ENCODE measurements at regions not wholly inside any gene's neighbourhood (a gene's known extent, or its start where the extent isn't known, plus 50 kb on each side); places are given as distances from the start of the nearest gene placed in this dataset.
A peak's percentile ranks its signal among the peaks of the same experiment; 100 is the strongest.
"Not testable (repeated sequence)": the region's sequence is repeated elsewhere in the genome, so short reads cannot be mapped to it uniquely, and the experiment has no call there.

DNA sequence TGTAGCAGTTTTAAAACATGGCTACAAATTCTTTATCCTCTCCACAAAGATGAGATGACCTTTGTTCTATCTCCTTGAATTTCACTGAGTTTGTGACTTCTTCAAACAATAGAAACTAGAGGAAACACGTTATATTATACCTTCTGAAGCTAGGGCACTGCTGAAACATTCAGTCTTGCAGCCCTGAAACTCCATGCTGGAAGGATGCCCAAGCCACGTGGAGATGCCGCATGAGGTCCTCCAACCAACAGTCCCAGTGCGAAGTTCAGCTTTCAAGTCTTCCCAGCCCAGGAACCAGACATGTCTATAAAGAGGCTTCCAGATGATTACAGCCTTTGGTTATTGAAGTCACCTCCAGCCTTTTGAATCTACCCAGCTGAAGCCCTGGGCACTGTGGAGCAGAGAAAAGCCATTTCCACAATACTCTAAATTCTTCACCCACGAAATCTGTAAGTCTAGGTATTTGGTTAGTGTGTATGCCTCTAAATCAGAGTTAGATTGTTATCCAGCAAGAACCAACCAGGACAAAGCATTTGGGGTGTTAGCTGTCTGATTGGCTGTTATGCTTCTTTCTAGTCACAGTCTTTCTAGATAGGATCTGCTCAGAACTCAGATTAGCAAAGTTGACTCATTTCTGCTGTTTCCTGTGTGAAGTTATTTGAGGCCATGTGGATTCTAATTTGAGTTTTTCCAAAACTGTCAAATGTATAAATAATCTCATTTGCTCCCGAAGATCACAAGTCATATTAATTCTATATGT, 186.5 kb upstream of the TMEM72 start:
- Mint-ChIP-seq H3K4me1 (peaks cover 11 to 22% (median 17%) of the 10 kb centered on the region in 3 donors), H3K27me3 (peaks cover 4% of the 10 kb centered on the region), H3K9me3 (peaks cover 6 to 9% (median 7%) of the 10 kb centered on the region in 3 donors), H3K36me3 (no peaks in the 10 kb centered on the region), H3K27ac (no peak overlapping the region), H3K4me3 (peak overlapping the region in 2 of 4 donors; percentile 3 to 78)

DNA sequence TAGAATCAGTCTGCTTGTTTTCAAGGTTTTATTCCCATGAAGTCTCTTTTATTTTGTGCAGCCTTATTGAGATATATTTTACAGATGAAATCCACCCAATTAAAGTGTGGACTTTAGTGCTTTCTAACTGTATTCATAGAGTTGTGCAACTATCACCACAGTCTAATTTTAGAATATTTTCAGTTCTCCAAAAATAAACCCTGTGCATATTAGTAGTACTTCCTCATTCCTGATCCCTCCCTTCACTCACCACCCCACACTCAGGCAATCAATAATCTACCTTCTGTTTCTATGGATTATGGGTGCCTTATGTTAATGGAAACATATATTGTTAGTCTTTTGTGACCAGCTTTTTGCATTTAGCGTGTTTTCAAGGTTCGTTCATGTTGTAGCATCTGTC, 185.7 kb upstream of the TMEM72 start:
- Mint-ChIP-seq H3K27me3 (peaks cover 4% of the 10 kb centered on the region), H3K36me3 (no peaks in the 10 kb centered on the region), H3K4me3 (peak overlapping the region in 1 of 4 donors; percentile 58), H3K27ac (peak overlapping the region in 1 of 3 donors; percentile 47), H3K4me1 (peaks cover 11 to 22% (median 17%) of the 10 kb centered on the region in 3 donors), H3K9me3 (peaks cover 7 to 11% (median 9%) of the 10 kb centered on the region in 3 donors)

DNA sequence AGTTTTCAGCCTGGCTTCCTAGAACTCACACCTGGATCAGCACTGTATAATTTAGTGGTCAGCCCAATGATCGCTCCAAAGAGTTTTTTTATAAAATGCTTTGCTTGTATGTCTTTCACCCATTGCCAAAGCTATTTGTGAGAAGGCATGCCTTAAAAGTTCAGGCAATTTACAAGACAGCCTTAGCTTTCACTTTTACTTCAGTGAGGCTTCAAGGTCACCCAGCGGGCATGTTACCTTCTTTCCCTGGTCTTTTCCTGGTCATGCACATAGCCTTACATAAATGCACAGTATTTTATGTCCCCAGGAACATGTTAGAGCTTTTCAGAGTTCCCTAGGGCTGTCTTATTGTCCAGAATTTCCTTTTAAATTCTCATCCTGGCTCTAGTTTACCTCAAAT, 179.9 kb upstream of the TMEM72 start:
- H3K9me3 Mint-ChIP-seq = peaks cover 0 to 14% (median 11%) of the 10 kb centered on the region in 3 donors
- H3K4me3 Mint-ChIP-seq = no peak overlapping the region
- no peaks in the 10 kb centered on the region for H3K27me3 Mint-ChIP-seq
- peaks cover 0 to 1% (median 0%) of the 10 kb centered on the region in 3 donors for H3K4me1 Mint-ChIP-seq
- no peak overlapping the region for H3K27ac Mint-ChIP-seq
- H3K36me3 Mint-ChIP-seq = no peaks in the 10 kb centered on the region

DNA sequence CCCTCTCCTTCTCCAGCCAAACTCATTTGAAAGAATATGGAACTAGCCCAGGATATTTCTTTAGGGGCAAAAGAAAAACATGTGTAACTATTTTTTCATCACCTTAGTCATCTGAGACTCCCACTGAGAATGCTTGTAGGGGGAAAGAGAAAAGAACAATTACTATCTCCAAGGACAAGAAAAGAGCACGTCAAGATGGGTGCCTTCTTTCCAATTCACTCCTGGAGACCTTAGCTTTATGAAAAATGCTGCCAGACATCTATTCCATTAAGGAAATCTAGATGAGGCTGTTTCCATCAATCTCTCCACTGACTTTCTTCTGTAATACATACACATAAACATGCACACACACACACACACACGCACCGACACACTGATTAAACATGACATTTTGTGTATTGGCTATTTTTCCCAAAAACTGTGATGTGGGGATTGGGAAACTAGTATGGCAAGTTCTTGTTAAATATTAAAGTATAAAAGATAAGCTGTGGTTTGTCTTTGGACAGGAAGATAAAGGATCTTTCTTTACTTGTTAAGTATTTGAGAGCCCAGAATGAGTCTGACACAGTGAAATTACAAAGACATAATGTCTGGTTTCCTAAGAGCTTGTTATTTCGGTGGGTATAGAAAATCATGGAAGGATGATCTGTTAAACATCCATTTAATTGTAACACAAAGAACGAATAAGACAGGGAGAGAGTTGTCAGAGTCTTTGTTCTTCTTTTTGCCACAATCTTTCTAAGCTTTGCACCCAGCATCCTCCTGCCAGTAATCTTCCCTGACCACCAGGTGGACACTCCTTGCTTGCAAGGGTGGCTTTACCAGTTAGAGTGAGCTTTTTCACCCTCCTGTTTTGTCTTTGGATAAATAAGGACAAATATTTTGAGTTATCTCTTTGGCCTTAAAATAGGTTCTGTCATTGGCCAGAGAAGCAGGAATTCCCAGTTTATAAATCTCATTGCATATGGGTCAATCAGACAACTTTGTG, 177.3 kb upstream of the TMEM72 start:
- H3K4me3 Mint-ChIP-seq = no peak overlapping the region
- no peaks in the 10 kb centered on the region for H3K4me1 Mint-ChIP-seq
- no peaks in the 10 kb centered on the region for H3K36me3 Mint-ChIP-seq
- peaks cover 4% of the 10 kb centered on the region for H3K27me3 Mint-ChIP-seq
- peaks cover 0 to 9% (median 5%) of the 10 kb centered on the region in 3 donors for H3K9me3 Mint-ChIP-seq
- H3K27ac Mint-ChIP-seq = peak overlapping the region in 1 of 3 donors; percentile 4

DNA sequence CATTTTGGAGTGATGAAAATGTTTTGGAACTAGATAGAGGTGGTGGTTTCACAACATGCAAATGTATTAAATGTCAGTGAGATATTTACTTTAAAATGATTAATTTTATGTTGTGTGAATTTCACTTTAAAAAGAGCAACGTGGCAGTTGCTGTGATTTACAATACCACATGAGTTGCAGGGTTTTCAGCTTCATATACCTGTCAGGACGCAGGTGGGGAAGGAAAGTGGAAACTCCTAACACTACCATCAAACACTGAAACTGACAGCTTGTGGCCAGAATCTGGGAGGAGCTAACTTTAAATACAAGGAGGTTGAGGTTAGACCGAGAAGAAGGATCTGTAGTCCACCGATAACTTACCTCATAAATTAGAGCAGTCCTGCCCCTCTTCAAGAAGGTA, 168.9 kb upstream of the TMEM72 start:
- peaks cover 0 to 2% (median 0%) of the 10 kb centered on the region in 3 donors for H3K4me1 Mint-ChIP-seq
- H3K9me3 Mint-ChIP-seq = peaks cover 0 to 2% (median 0%) of the 10 kb centered on the region in 3 donors
- no peak overlapping the region for H3K27ac Mint-ChIP-seq
- H3K27me3 Mint-ChIP-seq = peaks cover 1% of the 10 kb centered on the region
- peaks cover 2% of the 10 kb centered on the region for H3K36me3 Mint-ChIP-seq
- H3K4me3 Mint-ChIP-seq = no peak overlapping the region

DNA sequence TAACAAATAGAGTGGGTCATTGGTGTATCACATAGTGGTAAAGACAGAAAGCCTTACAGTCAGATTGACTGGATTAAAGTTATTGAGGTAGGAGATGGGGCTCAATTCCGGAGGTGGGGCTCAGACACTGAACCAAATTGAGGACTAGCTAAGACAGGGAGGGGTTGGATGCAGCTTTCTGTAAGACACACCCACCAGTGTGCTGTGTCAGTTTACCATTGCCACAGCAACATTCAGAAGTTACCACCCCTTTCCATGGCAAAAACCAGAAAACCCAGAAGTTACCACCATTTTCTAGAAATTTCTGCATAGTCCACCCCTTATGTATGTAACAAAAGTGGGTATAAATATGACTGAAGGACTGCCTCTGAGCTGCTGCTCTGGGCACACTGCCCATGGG, 167.6 kb upstream of the TMEM72 start:
- Mint-ChIP-seq H3K27me3 (no peaks in the 10 kb centered on the region), H3K4me1 (peaks cover 0 to 2% (median 0%) of the 10 kb centered on the region in 3 donors), H3K4me3 (no peak overlapping the region), H3K9me3 (peaks cover 0 to 2% (median 0%) of the 10 kb centered on the region in 3 donors), H3K36me3 (peaks cover 2% of the 10 kb centered on the region), H3K27ac (no peak overlapping the region)

DNA sequence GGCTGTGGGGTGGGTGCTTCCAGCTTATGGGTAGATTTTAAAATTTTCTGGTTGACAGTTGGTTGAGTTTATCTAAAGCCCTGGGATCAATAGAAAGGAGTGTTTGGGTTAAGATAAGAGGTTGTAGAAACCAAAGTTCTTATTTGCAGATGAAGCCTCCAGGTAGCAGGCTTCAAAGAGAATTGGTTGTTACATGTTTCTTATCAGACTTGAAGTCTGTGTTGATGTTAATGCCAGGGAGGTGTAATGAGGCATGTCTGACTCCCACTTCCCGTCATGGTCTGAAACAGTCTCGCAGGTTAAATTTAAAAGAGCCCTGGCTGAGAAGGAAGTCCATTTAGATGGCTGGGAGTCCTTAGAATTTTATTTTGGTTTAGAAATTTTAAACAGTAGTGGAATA, 165.2 kb upstream of the TMEM72 start:
- H3K4me1 Mint-ChIP-seq = no peaks in the 10 kb centered on the region
- H3K27ac Mint-ChIP-seq = no peak overlapping the region
- H3K4me3 Mint-ChIP-seq = no peak overlapping the region
- H3K27me3 Mint-ChIP-seq = no peaks in the 10 kb centered on the region
- peaks cover 0 to 2% (median 0%) of the 10 kb centered on the region in 3 donors for H3K9me3 Mint-ChIP-seq
- peaks cover 2% of the 10 kb centered on the region for H3K36me3 Mint-ChIP-seq

DNA sequence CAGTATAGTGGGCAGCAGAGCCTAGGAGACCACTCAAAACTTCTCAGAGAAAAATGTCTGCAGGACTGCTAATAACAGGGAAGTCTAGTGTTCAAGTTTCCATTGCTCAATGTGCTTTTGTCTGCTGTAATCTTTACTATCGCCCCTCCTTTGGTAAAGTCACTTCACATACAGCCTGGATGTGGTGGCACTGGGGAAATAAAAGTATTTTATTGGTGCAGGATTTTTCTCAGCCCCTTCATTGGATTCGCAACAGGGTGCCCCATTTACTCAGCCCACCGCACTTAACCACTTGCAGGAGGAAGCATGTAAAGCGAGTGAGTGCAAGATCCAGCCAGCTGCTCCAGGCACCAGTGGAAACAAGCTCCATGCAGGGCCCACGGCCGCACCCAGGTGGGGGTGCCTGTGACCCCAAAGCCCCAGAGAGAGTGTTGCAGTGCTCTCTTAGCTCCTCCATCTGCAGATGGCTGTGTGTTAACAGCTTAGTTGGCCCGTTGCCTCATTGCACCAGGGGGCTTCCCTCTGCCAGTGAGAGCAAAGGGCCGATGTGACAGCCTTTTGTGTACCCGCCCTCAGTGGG, 163.5 kb upstream of the TMEM72 start:
- H3K4me1 Mint-ChIP-seq = no peaks in the 10 kb centered on the region

DNA sequence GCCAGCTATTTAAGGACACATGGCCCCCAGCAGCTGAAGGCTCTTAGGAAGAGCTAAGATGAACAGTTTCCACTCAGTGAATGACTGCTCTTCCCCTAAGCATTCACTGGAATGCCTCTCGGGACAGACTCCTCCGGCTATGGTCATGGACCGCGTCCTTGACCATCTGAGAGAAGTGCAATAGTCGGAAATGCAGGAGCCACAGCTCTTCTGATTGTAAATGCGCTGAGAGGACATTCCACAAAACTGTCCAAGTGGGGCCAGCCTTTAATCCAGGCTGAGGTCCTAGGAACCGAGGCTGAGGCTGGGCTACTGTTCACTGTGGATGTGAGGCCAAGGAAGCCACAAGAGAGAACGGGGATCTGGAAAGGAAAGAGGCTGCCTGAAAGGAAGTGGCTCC, 162.0 kb upstream of the TMEM72 start:
- no peaks in the 10 kb centered on the region for H3K27me3 Mint-ChIP-seq
- no peak overlapping the region for H3K4me3 Mint-ChIP-seq
- H3K9me3 Mint-ChIP-seq = peaks cover 0 to 4% (median 0%) of the 10 kb centered on the region in 3 donors
- no peaks in the 10 kb centered on the region for H3K4me1 Mint-ChIP-seq
- no peak overlapping the region for H3K27ac Mint-ChIP-seq
- peaks cover 1% of the 10 kb centered on the region for H3K36me3 Mint-ChIP-seq

More for the DNA sequence above, 163.5 kb upstream of the TMEM72 start:
- H3K27ac Mint-ChIP-seq = no peak overlapping the region
- H3K36me3 Mint-ChIP-seq = peaks cover 2% of the 10 kb centered on the region
- peaks cover 0 to 2% (median 0%) of the 10 kb centered on the region in 3 donors for H3K9me3 Mint-ChIP-seq
- H3K4me3 Mint-ChIP-seq = no peak overlapping the region
- no peaks in the 10 kb centered on the region for H3K27me3 Mint-ChIP-seq

DNA sequence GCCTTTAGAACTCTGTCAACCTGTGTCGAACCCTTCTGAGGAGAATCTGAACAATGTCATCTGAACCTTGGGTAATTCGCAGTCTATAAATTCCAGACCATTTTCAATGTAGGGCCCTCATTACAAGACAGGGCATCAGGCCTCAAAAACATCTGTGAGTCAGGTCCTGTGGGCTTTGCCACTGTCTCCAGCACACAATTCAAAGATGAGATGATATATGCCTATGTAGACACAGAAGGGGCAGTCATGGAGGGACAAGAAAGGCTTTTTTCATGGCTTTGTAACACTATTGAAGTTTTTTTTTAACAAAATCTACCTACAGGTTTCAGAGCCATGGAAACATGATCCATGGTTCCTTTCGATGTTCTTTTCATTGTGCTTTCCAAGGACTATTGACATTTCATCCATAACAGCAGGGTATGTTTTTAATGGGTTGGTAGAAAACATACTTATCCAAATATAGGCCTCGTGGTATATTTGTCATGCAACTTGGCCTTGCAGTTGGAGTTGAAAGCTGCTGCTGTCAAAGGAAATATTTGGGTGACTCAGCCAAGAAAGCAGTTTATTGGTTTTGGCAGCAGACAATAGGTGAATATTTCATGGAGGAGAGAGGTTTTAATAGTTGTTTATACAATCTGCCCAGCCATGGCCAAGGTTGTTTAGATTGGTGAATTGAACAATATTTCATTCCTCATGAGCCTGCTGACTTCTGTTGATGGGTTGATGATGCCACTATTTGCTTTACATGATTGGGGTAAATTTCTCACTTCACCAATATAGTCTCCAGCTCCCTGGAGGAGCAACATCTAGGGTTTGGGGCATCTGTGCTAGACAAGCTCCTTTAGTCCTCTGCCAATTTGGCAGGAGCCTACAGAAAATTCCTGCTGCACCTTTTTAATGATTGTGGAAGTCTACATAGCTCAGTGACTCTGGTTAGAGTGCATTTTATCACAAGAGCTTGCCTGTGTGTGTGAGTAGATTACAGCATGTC, 158.4 kb upstream of the TMEM72 start:
- Mint-ChIP-seq H3K36me3 (no peaks in the 10 kb centered on the region), H3K27me3 (no peaks in the 10 kb centered on the region), H3K4me3 (no peak overlapping the region), H3K4me1 (no peaks in the 10 kb centered on the region), H3K9me3 (peaks cover 0 to 5% (median 0%) of the 10 kb centered on the region in 3 donors), H3K27ac (no peak overlapping the region)

DNA sequence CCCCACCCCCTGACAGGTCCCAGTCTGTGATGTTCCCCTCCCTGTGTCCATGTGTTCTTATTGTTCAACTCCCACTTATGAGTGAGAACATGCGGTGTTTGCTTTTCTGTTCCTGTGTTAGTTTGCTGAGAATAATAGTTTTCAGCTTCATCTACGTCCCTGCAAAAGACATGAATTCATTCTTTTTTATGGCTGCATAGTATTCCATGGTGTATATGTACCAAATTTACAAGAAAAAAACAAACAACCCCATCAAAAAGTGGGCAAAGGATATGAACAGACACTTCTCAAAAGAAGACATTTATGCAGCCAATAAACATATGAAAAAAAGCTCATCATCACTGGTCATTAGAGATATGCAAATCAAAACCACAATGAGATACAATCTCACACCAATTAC, 156.8 kb upstream of the TMEM72 start:
- H3K9me3 Mint-ChIP-seq, H3K27ac Mint-ChIP-seq, H3K4me3 Mint-ChIP-seq, H3K27me3 Mint-ChIP-seq, H3K4me1 Mint-ChIP-seq, H3K36me3 Mint-ChIP-seq: not testable (repeated sequence)

DNA sequence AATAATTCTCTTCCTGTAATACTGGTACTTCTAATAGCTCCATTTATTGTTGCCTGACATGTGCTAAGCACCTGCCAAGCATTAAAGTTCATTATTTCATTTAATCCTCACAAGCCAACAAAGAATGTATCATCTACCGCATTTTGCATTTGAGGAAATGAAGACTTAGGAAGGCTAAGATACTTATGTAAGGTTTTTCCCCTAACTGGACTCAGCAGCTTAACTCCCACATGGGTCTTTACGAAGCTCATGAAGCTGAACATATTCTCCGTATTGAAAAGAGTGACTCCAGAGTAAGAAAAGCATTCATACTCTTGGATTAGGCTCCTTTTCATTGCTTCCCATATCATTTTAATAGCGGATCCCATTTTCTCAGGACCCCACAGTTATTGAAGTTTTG, 155.7 kb upstream of the TMEM72 start:
- no peaks in the 10 kb centered on the region for H3K27me3 Mint-ChIP-seq
- H3K9me3 Mint-ChIP-seq = peaks cover 0 to 4% (median 0%) of the 10 kb centered on the region in 3 donors
- no peaks in the 10 kb centered on the region for H3K36me3 Mint-ChIP-seq
- H3K4me3 Mint-ChIP-seq = no peak overlapping the region
- no peaks in the 10 kb centered on the region for H3K4me1 Mint-ChIP-seq
- H3K27ac Mint-ChIP-seq = no peak overlapping the region

DNA sequence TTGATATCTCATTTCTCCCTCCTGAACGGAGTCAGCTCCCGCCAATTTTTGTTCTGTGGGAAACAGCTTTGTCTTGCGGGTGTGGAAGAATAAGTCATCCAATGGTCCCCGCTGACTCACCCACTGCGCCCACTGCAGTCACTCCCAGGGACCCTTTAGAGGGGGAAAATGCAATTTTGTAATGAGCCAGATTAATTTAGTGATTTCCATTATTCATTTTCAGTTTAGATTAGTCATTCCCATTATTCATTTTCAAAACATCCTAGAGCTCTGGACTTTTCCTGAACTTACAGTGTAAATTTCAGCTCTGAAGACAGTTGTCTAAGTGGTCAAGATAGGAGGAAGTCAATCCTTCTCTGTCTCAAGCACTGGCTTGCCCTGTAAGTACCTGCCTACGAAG, 154.9 kb upstream of the TMEM72 start:
- Mint-ChIP-seq H3K27ac (no peak overlapping the region), H3K27me3 (no peaks in the 10 kb centered on the region), H3K9me3 (peaks cover 0 to 4% (median 0%) of the 10 kb centered on the region in 3 donors), H3K4me1 (no peaks in the 10 kb centered on the region), H3K36me3 (no peaks in the 10 kb centered on the region), H3K4me3 (no peak overlapping the region)
